Peyer's patch (tissue), 4 donors: ENCODE measurements at regions not wholly inside any gene's neighbourhood (a gene's known extent, or its start where the extent isn't known, plus 50 kb on each side); places are given as distances from the start of the nearest gene placed in this dataset.

ENCODE experiments used
- DNase-seq, 3 donors: peaks; one replicate each; pipeline ENCODE4 v3.0.0-alpha.2; 2017 to 2019
- H3K27ac ChIP-seq, 4 donors: fragments of 200-600 bp; sonication (generic); one replicate each; pipeline ENCODE4 v1.5.1; 2016 to 2019
- H3K27me3 ChIP-seq, 2 donors: fragments of 200-600 bp; sonication (generic); one replicate each; pipeline ENCODE4 v1.5.1; 2019
- H3K36me3 ChIP-seq, 3 donors: fragments of 200-600 bp; sonication (generic); one replicate each; pipeline ENCODE4 v1.5.1; 2016 to 2019
- H3K4me1 ChIP-seq, 4 donors: fragments of 200-600 bp; sonication (generic); one replicate each; pipeline ENCODE4 v1.5.1; 2016 to 2019
- H3K4me3 ChIP-seq, 4 donors: fragments of 200-600 bp; sonication (generic); 1 replicate in 3 of 4; 2 replicates in 1 of 4; pipeline ENCODE4 v1.5.1; 2016 to 2019; ENCODE audit warnings: mild to moderate bottlenecking in 1 of 4
- H3K9me3 ChIP-seq, 4 donors: fragments of 200-600 bp; sonication (generic); one replicate each; pipeline ENCODE4 v1.5.1; 2016 to 2019; ENCODE audit warnings: mild to moderate bottlenecking in 1 of 4
- POLR2A ChIP-seq, 2 donors: fragments of 450-650 bp; IDR thresholded peaks; one replicate each; pipeline ENCODE4 v1.5.1; 2017; ENCODE audit warnings: antibody characterized with exemption in 2 of 2, mild to moderate bottlenecking in 2 of 2, moderate library complexity in 2 of 2
- TF ChIP-seq, protein P1 (sequence below), 6 experiments: fragments of 450-650 bp in 4 of 6; fragments of 200-600 bp in 2 of 6; sonication (generic) in 1 of 6; IDR thresholded peaks; one replicate each; pipeline ENCODE4 v1.5.1; 2017 to 2019; ENCODE audit warnings: antibody characterized with exemption in 6 of 6, mild to moderate bottlenecking in 3 of 6, moderate library complexity in 1 of 6

- no peaks in the 10 kb centered on the region for H3K36me3 ChIP-seq
- no peaks in the 10 kb centered on the region for H3K9me3 ChIP-seq
- TF ChIP-seq POLR2A (IDR thresholded peaks at IDR 0.05), result no peak
- TF ChIP-seq, protein P1, sequence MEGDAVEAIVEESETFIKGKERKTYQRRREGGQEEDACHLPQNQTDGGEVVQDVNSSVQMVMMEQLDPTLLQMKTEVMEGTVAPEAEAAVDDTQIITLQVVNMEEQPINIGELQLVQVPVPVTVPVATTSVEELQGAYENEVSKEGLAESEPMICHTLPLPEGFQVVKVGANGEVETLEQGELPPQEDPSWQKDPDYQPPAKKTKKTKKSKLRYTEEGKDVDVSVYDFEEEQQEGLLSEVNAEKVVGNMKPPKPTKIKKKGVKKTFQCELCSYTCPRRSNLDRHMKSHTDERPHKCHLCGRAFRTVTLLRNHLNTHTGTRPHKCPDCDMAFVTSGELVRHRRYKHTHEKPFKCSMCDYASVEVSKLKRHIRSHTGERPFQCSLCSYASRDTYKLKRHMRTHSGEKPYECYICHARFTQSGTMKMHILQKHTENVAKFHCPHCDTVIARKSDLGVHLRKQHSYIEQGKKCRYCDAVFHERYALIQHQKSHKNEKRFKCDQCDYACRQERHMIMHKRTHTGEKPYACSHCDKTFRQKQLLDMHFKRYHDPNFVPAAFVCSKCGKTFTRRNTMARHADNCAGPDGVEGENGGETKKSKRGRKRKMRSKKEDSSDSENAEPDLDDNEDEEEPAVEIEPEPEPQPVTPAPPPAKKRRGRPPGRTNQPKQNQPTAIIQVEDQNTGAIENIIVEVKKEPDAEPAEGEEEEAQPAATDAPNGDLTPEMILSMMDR (IDR thresholded peaks at IDR 0.05), result no peak
- H3K27me3 ChIP-seq, result no peaks in the 10 kb centered on the region
- no peak overlapping the region for H3K4me3 ChIP-seq
- no peak overlapping the region for H3K27ac ChIP-seq
- no peak for DNase-seq
- peaks cover 0 to 20% (median 0%) of the 10 kb centered on the region in 4 donors for H3K4me1 ChIP-seq
Measured at GRCh38 chr13:79780240-79780639, 299.3 kb downstream of the NDFIP2 start.

- Histone ChIP-seq H3K4me3 (no peak overlapping the region), H3K36me3 (no peaks in the 10 kb centered on the region), H3K27ac (no peak overlapping the region), H3K4me1 (peaks cover 0 to 20% (median 0%) of the 10 kb centered on the region in 4 donors), H3K9me3 (no peaks in the 10 kb centered on the region), H3K27me3 (no peaks in the 10 kb centered on the region)
- TF ChIP-seq, protein P1 (IDR thresholded peaks at IDR 0.05), result no peak
- TF ChIP-seq POLR2A (IDR thresholded peaks at IDR 0.05), result no peak
- peak in 1 of 3 donors; percentile 53 for DNase-seq
Measured at GRCh38 chr13:79779761-79780160, 298.8 kb downstream of the NDFIP2 start.

GRCh38 chr13:79778741-79779460 lies 297.9 kb downstream of the NDFIP2 start:
- no peaks in the 10 kb centered on the region for H3K27me3 ChIP-seq
- H3K36me3 ChIP-seq, result no peaks in the 10 kb centered on the region
- no peak overlapping the region for H3K27ac ChIP-seq
- TF ChIP-seq POLR2A (IDR thresholded peaks at IDR 0.05), result no peak
- TF ChIP-seq, protein P1 (IDR thresholded peaks at IDR 0.05), result no peak
- no peak overlapping the region for H3K4me3 ChIP-seq
- H3K9me3 ChIP-seq, result no peaks in the 10 kb centered on the region
- no peak for DNase-seq
- H3K4me1 ChIP-seq, result peaks cover 0 to 20% (median 0%) of the 10 kb centered on the region in 4 donors

DNA sequence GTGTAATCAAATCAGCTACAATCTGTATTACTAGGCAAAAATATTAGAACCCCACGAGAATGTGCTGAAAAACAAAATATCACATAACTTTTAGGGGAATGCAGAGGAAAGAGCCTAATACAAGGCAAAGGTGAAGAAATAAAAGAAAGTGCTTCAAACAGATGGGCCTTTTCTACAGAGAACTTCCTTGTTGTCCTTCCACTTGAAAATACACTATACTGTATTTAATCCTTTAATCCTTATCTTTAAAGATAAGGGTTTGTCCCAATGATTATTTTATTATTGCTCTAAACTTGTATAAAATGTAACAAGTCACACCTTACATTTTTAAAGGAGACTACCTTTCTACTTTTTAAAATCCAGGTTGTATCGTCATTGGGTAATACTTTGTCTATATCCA lies 296.5 kb downstream of the NDFIP2 start:
- H3K27ac ChIP-seq, result no peak overlapping the region
- no peak for DNase-seq
- no peak overlapping the region for H3K4me3 ChIP-seq
- H3K4me1 ChIP-seq, result peaks cover 0 to 17% (median 0%) of the 10 kb centered on the region in 4 donors
- TF ChIP-seq POLR2A (IDR thresholded peaks at IDR 0.05), result no peak
- TF ChIP-seq, protein P1 (IDR thresholded peaks at IDR 0.05), result no peak
- H3K36me3 ChIP-seq, result no peaks in the 10 kb centered on the region
- H3K9me3 ChIP-seq, result no peaks in the 10 kb centered on the region
- H3K27me3 ChIP-seq, result no peaks in the 10 kb centered on the region

DNA sequence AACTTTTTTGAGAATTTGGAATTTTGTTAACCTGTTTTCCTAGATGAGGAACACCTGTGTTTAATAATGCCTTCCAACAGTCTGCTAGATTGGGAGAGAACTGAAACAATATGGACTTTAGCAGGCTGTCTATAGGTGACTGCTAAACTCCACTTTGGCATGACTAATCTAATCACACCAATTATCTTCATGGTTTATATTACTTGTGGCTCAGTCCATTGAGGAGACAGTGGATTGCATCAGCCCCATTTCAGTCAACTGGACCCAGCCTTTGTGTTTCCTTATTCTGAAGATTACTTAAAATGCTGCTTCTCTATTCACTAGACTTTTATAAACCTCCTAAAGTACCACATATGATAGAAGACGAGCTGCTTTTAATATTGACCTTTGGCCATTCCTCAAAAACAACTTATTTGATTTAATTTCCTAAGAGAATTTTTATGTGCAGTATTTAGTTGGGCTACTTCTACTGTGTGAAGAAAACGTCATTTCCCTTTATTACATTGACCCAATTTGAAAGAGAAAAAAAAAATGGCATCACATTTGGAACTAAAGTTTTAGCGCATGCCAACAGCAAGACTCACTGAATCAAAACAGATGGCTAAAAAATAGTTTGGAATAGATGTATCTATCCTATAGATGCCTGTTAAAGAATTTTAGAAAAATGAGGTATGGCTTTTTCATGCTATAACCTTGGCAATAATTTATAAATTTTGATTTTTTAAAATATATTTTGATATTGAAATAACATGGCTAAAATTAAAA lies 295.8 kb downstream of the NDFIP2 start:
- no peaks in the 10 kb centered on the region for H3K36me3 ChIP-seq
- H3K27me3 ChIP-seq, result no peaks in the 10 kb centered on the region
- no peak for TF ChIP-seq POLR2A (IDR thresholded peaks at IDR 0.05)
- TF ChIP-seq, protein P1 (IDR thresholded peaks at IDR 0.05), result no peak
- peak in 1 of 3 donors; percentile 49 for DNase-seq
- peaks cover 0 to 11% (median 0%) of the 10 kb centered on the region in 4 donors for H3K4me1 ChIP-seq
- H3K27ac ChIP-seq, result peak overlapping the region in 2 of 4 donors; percentile 11 to 25
- no peak overlapping the region for H3K4me3 ChIP-seq
- H3K9me3 ChIP-seq, result no peaks in the 10 kb centered on the region
